Right renal cortex interstitium (tissue), 3 donors: ENCODE measurements at regions not wholly inside any gene's neighbourhood (a gene's known extent, or its start where the extent isn't known, plus 50 kb on each side); places are given as distances from the start of the nearest gene placed in this dataset.

ENCODE experiments used
- DNase-seq, 3 donors: peaks; one replicate each; pipeline ENCODE4 v3.0.0-alpha.2; 2013; ENCODE audit warnings: low read depth in 3 of 3, low spot score in 2 of 3

DNA sequence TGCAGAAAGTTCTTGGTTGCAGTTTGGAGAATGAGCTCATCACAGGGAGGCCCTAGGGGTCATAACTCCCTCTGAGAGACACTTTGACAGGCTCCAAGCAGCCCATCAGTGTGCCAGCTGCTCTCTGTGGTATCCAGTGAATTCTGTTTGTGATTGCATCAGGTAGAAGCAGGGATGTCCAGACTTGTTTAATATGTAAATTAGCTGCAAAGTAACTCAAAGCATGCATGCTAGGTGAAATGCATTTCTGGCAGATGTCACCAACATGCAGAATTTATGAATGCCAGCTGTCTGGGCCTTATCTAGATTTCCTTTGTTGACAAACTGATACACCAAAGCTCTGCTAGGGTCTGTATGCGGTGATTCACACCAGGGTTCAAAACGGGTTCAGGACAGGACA, 123.6 kb upstream of the MTNR1B start:
- DNase-seq: no peak

DNA sequence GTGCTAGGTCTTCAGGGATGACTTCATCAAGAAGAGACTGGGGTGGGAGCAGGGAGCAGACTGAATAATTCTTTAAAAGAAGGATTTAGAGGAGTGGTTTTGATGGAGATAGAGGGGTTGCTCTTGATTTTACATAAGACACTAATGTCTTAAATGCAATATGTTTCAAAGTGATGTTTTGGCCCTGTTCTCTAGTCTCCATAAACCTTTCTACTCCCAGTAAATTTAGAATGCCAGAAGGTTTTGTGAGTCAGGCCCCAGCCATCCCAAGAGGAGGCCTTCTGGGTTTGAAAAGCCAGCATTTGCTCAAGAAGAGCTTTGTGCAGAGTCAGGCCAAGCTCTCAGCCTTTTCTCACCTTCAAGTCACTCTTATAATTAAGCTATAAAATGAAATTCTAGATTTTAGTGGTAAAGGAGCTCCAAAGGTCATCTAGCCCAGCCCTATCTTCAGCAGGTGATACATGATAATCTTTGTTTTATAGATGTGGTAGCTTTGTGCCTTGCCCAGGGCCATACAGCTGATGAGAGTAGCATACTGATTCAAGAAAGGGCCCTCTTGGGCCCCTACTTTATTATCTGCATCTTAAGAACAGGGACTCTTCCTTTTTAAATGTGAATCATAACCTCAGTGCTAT, 122.8 kb upstream of the MTNR1B start:
- no peak for DNase-seq

DNA sequence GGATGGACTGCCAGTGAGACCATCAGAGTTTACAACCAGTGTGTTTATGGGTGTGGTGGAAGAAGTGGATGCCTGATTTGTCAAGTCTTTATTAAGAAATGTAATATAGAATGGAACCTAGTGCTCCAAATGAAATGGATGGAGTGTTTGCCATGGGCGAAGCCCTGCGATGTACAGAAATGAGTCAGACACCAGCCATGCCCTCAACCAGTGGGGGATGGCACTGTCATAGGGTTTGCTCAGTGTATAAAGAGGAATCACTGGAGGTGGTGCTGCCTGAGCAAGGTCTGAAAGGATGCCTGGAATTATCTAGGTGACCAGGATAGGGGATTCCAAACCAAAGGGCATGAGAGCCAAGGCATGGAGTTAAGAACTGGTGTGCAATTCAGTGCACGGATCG, 120.9 kb upstream of the MTNR1B start:
- DNase-seq: no peak

DNA sequence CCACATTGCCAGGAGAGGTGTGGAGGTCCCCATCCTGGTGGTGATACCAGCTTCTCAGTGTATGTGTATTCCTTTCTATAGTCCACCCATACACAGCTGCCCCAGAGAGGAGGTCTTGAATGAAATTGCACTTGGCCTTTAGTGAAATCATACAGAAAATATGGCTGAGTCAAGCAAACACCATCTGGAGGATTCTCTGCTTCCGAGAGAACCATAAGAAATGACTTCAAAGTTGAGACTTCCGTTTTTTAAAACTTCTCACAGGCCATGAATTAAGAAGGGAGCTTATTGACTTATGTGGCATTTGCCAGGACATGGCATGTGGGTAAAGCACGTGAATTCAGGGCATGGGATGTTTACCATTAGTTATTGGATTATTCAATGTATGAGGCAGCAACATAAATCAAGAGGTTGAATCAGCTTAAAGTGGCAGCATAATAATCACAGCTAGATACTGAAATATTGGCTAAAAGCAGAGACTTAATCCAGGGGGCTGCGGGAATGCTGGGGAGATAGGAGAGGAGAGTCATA, 119.1 kb upstream of the MTNR1B start:
- DNase-seq: no peak

DNA sequence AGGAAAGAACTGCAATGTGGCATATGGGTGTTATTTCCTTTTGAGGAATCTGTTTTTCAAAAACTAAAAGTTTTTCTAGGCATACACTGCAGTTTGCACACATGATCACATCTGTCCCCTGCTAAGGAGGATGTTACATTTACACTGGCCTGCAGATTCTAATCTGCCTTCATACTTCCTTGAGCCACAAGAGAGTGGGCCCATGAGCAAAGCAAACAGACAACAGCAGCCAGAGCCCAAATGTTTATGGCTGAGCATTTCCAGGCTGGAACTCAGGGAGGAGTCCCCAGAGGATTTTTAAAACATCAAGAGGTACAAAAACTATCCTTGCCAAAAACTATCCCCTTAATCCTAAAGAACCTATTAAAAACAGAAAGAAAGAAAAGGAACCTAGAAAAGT, 117.2 kb upstream of the MTNR1B start:
- no peak for DNase-seq

DNA sequence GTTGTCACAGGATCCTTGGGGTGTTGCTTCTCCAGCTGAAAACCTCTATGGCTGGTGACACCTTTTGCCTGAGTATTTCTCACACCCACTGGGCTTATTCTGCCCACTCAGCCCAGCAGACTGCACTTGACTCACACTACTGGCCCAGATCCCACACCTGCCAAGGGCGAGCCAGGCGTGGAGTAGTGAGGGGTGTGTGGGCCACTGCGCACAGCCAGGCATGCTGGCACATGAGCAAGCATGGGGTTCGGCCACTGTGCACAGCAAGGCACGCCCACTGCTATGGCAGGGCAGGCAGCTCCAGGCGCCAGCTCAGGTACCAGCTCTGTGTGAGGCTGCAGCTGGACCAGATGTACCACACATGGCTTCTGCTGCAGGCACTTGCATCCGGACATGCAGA, 116.5 kb upstream of the MTNR1B start:
- no peak for DNase-seq

DNA sequence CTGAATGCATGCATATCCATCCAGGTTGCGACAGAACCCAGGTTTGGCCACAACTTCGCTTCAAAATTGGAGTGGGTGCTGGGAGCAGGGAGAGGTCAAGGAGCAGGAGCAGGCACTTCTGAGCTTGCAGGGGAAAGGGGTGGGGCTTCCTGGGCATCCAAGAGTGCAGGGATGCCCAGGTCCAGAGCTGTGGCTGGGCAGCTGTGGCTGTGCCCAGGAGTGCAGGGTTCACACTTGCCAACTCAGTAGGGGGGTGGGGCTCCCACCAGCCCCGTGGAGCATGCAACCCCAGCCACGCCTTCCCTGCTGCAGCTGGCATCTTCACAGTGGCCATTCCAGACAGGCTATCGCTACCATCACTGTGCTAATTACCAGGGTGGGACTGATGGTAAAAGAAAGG, 115.3 kb upstream of the MTNR1B start:
- no peak for DNase-seq

DNA sequence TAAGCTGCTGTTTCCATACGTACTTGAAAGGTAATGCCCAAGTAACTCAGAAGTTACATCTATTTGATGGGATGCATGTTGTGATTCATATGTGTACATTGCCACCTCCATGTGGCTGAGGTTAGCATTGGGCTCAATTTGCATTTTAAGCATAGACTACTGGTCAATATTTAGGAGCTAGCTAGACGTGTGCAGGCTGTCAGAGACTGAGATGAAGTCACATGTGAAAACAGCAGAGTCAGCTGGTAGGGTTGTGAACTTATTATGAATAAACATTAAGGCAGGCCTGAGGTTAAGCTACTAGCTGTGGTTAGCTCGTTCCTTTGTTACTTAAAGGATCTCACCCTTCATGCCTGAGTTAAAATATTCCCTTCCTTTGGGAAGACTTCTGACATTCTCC, 114.5 kb upstream of the MTNR1B start:
- DNase-seq: no peak

DNA sequence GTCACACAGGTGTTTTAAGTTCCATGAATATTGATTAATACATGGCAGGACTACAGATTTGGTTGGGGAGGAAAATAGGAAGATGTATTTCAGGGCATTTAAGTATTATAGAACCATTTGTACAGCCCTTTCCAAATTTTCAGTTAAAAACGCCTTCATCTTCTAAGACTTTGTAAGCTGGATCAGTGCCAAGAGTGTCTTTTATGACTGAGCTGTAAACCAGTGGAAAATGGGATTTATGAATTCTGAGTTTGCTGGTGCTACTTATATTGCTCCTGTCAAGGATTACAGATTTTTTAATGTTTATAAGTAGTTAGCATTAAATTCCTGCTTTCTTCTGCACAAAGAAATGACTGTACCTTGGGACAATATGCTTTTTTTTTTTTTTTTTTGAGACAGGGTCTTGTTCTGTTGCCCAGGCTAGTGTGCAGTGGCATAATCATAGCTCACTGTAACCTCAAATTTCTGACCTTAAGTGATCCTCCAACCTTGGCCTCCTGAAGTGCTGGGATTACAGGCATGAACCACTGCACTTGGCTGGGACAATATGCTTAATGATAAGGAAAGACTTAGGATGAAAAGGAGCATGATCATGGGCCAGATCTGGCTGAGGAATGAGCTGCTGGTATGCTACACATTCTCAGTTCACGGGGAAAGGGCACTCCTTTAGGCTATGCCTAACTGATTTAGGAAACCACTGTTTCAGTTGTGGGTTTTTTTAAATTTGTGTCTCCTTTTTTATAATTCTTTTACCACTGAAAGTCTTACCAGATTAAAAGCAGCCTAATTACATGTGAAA, 113.6 kb upstream of the MTNR1B start:
- DNase-seq: no peak

DNA sequence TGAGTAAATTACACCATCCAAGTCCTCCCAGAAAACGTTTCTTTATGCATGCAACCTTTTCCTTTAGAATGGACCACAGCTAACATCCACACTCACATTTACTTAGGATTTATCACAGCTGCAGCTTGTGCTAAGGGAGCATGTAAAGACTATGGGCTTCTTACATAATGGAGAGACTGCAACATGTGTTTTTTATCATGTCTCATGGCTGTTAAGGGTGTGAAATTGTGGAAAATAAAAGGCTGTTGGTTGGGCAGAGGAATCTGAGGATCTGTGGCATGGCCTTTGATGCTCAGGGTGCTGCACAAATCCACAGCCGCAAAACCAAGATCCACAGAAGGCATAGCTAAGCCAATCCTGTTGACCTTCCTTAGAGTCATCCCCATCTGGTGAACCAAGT, 112.0 kb upstream of the MTNR1B start:
- DNase-seq: no peak

DNA sequence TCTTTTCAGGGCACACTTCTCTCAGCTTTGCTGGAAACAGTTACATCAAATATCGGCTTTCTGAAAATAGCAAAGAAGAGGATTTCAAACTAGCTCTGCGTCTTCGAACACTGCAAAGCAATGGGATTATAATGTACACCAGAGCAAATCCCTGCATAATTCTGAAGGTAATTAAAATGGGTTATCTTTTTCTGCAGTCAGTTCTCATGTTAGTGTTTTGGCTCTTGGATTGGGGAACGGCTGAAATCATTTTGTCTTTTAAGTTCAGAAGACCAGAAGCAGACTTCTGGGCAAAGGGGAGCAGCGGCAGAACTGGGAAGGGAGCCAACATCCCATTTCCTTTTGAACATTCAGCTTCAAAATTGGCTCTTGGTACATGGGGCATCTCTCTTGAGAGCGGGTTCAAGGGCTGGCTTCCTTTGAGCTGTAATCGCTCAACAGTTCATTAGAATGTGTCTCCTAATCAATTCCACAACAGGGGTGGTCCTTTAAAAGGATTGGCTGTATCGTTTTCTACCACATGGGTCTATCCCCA, 110.2 kb upstream of the MTNR1B start:
- DNase-seq: no peak

DNA sequence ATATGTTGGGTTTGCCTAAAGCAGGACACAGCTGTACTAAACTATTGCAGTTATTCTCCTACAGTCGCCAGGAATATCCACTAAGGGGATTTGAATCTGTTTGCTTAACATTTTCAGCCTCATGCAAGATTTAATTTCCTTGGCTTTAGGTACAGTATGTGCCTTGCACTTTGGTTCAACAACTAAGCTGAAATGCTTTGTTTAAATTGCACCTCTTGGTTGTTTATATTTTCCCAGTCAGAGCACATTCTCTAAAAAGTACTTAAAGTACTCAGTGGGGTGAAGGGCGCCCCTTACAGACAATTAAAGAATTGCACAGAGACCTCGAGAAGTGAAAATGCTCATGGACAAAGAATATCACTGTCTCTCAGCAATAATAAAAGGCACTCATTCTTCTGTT, 107.8 kb upstream of the MTNR1B start:
- DNase-seq: no peak

DNA sequence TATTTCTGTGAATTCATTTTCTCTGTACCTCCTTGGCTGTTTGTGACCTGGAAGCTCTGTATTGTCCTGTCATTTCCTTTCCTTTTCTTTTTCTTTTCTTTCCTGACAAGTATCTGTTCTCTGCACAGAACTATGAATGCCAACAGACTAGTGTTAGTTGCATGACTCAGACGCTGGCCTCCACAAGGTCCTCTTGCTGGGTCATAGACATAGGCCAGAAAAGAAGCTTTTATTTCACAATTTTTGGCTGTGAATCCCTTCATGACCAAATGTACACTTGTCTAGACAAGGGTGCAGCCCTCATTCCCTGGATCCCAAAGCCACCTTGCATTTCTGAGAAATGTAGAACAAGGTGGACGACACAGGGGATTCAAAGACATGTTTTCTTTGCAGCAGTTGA, 104.1 kb upstream of the MTNR1B start:
- no peak for DNase-seq

DNA sequence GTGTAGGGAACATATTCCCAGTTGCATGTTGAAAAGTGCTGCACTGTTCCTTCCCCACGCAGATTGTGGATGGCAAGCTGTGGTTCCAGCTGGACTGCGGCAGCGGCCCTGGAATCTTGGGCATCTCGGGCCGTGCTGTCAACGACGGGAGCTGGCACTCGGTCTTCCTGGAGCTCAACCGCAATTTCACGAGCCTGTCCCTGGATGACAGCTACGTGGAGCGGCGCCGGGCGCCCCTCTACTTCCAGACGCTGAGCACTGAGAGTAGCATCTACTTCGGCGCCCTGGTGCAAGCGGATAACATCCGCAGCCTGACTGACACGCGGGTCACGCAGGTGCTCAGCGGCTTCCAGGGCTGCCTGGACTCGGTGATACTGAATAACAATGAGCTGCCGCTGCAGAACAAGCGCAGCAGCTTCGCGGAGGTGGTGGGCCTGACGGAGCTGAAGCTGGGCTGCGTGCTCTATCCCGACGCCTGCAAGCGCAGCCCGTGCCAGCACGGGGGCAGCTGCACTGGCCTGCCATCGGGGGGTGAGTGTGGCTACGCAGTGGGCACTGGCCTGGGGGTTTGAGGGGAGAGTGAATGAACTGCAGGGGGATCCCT, 102.7 kb upstream of the MTNR1B start:
- DNase-seq: no peak

DNA sequence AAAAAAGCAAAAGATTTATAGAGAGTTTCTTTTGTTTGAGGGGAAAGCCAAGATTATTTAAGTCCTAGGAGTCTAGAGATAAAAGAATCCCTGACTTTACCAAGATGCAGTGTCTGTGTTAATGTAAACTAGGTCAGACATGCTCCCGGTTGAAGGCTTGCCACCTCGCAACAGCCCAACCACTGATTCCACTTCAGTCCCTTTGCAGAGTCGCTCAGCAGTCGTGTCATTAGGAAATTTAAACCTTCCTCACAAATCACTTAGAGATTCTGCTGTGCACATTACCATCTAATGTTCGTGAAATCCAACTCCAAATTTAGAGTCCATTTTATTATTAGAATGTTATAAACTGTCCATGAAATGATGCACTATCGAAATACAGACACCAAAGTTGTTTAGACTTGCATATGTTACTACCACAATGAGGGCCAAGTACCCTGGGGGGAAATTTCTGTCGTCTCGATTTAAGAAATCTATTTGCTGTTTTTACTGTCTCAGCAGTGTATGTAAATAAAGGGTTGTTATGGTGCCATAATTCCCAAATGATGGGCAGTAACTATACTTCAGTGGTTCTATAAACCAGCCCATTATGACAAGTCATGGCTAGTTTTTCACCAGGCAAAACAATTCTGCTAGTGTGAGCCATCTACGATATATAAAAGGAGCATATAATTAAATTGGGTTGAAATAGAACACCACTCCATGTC, 101.4 kb upstream of the MTNR1B start:
- no peak for DNase-seq

DNA sequence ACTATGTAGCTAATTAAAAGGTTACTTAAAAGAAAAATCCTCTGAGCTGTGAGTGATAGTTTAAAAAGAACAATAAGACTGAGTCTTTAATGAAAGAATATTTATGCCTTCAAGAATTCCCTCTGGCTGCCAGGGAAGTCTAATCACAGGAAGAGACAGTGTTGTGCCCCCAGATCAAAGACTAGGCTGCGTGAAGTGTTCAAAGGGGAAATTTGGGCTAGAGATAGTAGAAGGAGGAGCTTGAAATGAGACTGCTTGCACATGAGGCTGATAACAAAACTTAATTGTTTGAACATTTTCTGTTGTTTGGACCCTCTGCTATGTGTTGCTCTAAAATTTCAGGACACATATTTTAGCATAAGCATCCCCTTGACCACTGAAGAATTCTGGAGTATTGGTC, 99.7 kb upstream of the MTNR1B start:
- no peak for DNase-seq

DNA sequence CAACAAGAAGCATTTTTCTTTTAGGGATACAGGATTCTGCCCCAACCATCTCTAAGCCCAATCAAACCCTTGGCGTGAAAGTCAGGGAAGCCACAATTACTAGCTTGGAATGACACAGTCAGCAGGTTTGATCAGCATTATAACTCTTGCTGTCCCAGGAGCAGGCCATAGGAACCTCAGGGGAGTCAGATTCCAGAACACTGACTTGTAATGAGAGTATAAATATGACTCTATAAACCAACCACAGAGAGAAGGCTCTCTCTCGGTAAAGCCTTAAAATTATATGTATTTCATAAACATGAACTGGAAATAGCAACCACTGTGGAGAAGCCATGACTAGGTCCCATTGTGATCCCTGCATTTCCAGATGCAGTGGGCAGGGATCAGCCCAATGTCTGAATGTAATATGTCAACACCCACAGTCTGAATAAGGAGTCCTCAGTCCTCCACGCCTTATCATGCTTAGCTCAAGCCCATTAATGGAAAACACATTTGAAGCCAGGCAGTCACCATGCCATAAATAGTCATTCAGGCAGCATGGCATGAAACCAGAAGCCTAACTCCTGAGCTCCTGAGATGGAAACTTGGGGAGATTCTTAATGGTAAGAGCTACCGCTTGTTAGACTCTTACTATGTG, 99.1 kb upstream of the MTNR1B start:
- DNase-seq: no peak

DNA sequence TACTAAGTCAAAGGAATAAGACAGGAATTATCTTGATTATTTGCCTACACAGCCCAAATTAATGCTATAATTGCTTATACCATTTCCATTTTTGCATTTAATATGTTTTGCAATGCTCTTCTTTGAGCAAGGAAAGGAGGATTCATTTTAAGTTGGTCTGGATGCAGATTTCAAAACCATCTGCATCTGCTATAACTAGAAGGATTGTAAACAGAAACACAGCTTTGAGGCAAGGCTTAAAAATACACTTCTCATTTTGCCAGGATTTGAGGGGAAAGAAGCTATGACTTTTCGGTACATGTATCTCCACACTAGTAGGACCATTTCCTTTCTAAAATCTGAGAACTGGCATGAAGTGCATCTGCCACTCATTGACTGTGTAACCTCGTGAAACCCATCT, 95.9 kb upstream of the MTNR1B start:
- no peak for DNase-seq

DNA sequence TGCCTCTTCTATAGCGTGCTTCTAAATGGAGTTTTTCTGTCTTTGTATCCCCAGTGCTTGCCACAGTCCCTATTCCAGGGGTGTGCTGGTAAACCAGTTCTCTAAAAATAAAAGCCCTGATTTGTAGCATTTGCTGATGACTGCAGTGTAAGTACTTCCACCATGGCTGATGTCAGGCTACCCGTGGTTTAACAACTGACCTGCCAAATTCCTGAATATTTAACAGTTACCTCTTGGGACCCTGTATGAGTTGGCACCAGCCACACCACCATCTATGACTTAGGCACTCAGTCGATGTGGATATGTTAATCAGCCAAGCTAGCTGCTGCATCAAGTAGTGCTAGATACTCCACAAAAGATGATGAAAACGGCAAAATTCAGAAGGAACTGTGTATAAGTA, 94.0 kb upstream of the MTNR1B start:
- DNase-seq: no peak

DNA sequence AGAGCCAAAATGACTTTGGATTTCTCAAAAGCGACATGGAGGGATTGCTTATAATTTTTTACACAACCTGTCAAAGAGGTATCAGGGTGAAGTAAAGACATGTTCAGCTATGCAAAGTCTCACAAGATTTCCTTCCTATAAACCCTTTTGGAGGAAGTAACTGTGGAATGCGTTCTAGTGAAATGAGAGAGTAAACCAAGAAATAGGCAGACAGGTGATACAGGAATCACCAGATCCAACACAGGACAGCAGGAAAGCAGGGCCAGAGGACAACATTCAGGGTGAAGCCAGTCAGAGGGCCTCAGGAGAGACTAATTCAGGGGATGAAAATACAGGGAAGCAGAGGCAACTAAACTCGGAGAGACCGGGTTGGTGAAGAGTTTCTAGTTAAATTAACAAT, 90.4 kb upstream of the MTNR1B start:
- no peak for DNase-seq

DNA sequence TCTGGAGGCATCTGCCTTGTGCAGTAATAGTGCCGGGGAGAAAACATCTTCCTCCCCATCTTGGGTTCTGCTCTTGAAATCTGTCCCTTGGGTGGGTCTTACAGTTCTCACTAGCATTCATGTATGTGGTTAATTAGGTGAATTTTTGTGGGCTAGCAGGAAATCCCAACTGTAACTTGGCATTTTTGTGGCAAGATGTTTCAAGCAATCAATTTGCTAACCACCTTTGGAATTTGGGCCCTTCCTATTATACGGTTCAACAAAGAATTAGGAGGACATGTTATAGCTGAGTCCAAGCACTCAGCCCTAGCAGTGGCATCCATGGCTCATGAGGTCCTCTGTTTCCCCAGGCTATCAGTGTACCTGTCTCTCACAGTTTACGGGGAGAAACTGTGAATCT, 89.1 kb upstream of the MTNR1B start:
- DNase-seq: no peak
